ENCODE measurements at regions not wholly inside any gene's neighbourhood (a gene's known extent, or its start where the extent isn't known, plus 50 kb on each side); places are given as distances from the start of the nearest gene placed in this dataset.

GRCh38 chr10:29068966-29069365 is 219.9 kb upstream of the LYZL1 start:
- no peaks in the 10 kb centered on the region for H3K27me3 ChIP-seq (ENCODE audit: insufficient read depth, low read length)
- ChIA-PET CTCF (ENCODE audit: partially characterized antibody) (no interaction called here), POLR2A (ENCODE audit: partially characterized antibody) (no interaction called here)
- H3K4me3 ChIP-seq (ENCODE audit: low read length in 2 of 2): no peak overlapping the region
- no peak overlapping the region for H3K27ac Mint-ChIP-seq
- intact Hi-C loops (cut with micrococcal nuclease): no loop called here
- H3K27ac ChIP-seq (ENCODE audit: low read depth, low read length): no peak overlapping the region
- H3K36me3 Mint-ChIP-seq: no peaks in the 10 kb centered on the region
- no peaks in the 10 kb centered on the region for H3K9me3 Mint-ChIP-seq
- no peak for DNase-seq
- peaks cover 1 to 3% of the 10 kb centered on the region in 2 donors for H3K27me3 Mint-ChIP-seq
- no peak overlapping the region for H3K4me3 Mint-ChIP-seq
- no peaks in the 10 kb centered on the region for H3K9me3 ChIP-seq (ENCODE audit: control insufficient read depth in 1 of 2, low read length in 2 of 2)
- H3K4me1 ChIP-seq (ENCODE audit: insufficient read depth, low read length): no peaks in the 10 kb centered on the region
- no peaks in the 10 kb centered on the region for H3K4me1 Mint-ChIP-seq
- H3K36me3 ChIP-seq (ENCODE audit: insufficient read depth, low read length): no peaks in the 10 kb centered on the region

- H3K36me3 ChIP-seq (ENCODE audit: insufficient read depth, low read length): no peaks in the 10 kb centered on the region
- H3K36me3 Mint-ChIP-seq: no peaks in the 10 kb centered on the region
- ChIA-PET POLR2A (ENCODE audit: partially characterized antibody) (no interaction called here), CTCF (ENCODE audit: partially characterized antibody) (interaction anchor here (0.6 kb wide), 1 partner anchor 137 kb away, joined by 5 read pairs; no protein-coding TSS in a partner anchor)
- H3K27me3 Mint-ChIP-seq: peaks cover 1 to 3% of the 10 kb centered on the region in 2 donors
- no peaks in the 10 kb centered on the region for H3K9me3 ChIP-seq (ENCODE audit: control insufficient read depth in 1 of 2, low read length in 2 of 2)
- H3K27me3 ChIP-seq (ENCODE audit: insufficient read depth, low read length): no peaks in the 10 kb centered on the region
- H3K27ac ChIP-seq (ENCODE audit: low read depth, low read length): no peak overlapping the region
- no peak overlapping the region for H3K27ac Mint-ChIP-seq
- H3K4me1 Mint-ChIP-seq: no peaks in the 10 kb centered on the region
- H3K4me3 ChIP-seq (ENCODE audit: low read length in 2 of 2): no peak overlapping the region
- no peak for DNase-seq
- H3K9me3 Mint-ChIP-seq: no peaks in the 10 kb centered on the region
- intact Hi-C loops (cut with micrococcal nuclease): no loop called here
- no peaks in the 10 kb centered on the region for H3K4me1 ChIP-seq (ENCODE audit: insufficient read depth, low read length)
- no peak overlapping the region for H3K4me3 Mint-ChIP-seq
Observed at GRCh38 chr10:29069941-29070340, 218.9 kb upstream of the LYZL1 start.

GRCh38 chr10:29078919-29079318 is 210.0 kb upstream of the LYZL1 start:
- CTCF ChIA-PET (ENCODE audit: partially characterized antibody): no interaction called here
- Mint-ChIP-seq H3K27ac (no peak overlapping the region), H3K9me3 (no peaks in the 10 kb centered on the region), H3K4me3 (no peak overlapping the region), H3K36me3 (no peaks in the 10 kb centered on the region), H3K27me3 (peaks cover 1 to 2% of the 10 kb centered on the region in 2 donors), H3K4me1 (no peaks in the 10 kb centered on the region)
- no peak for DNase-seq
- no peaks in the 10 kb centered on the region for H3K27me3 ChIP-seq (ENCODE audit: insufficient read depth, low read length)
- POLR2A ChIA-PET (ENCODE audit: partially characterized antibody): no interaction called here
- no peaks in the 10 kb centered on the region for H3K4me1 ChIP-seq (ENCODE audit: insufficient read depth, low read length)
- no peaks in the 10 kb centered on the region for H3K36me3 ChIP-seq (ENCODE audit: insufficient read depth, low read length)
- intact Hi-C loops (cut with micrococcal nuclease): no loop called here
- H3K4me3 ChIP-seq (ENCODE audit: low read length in 2 of 2): no peak overlapping the region
- H3K9me3 ChIP-seq (ENCODE audit: control insufficient read depth in 1 of 2, low read length in 2 of 2): no peaks in the 10 kb centered on the region
- no peak overlapping the region for H3K27ac ChIP-seq (ENCODE audit: low read depth, low read length)

- no peaks in the 10 kb centered on the region for H3K27me3 ChIP-seq (ENCODE audit: insufficient read depth, low read length)
- H3K27ac Mint-ChIP-seq: no peak overlapping the region
- CTCF ChIA-PET (ENCODE audit: partially characterized antibody): interaction anchor here (1.7 kb wide), 1 partner anchor 10 kb away, joined by 4 read pairs; no protein-coding TSS in a partner anchor
- H3K9me3 ChIP-seq (ENCODE audit: control insufficient read depth in 1 of 2, low read length in 2 of 2): no peaks in the 10 kb centered on the region
- no peak overlapping the region for H3K4me3 ChIP-seq (ENCODE audit: low read length in 2 of 2)
- DNase-seq: no peak
- peaks cover 0 to 1% of the 10 kb centered on the region in 2 donors for H3K27me3 Mint-ChIP-seq
- POLR2A ChIA-PET (ENCODE audit: partially characterized antibody): no interaction called here
- no peak overlapping the region for H3K4me3 Mint-ChIP-seq
- no peaks in the 10 kb centered on the region for H3K36me3 ChIP-seq (ENCODE audit: insufficient read depth, low read length)
- no peaks in the 10 kb centered on the region for H3K4me1 ChIP-seq (ENCODE audit: insufficient read depth, low read length)
- peaks cover 0 to 2% (median 0%) of the 10 kb centered on the region in 8 donors for H3K9me3 Mint-ChIP-seq
- no peak overlapping the region for H3K27ac ChIP-seq (ENCODE audit: low read depth, low read length)
- H3K4me1 Mint-ChIP-seq: no peaks in the 10 kb centered on the region
- H3K36me3 Mint-ChIP-seq: no peaks in the 10 kb centered on the region
- intact Hi-C loops (cut with micrococcal nuclease): no loop called here
Observed at GRCh38 chr10:29081231-29081630, 207.6 kb upstream of the LYZL1 start.

- intact Hi-C loops (cut with micrococcal nuclease): no loop called here
- POLR2A ChIA-PET (ENCODE audit: partially characterized antibody): no interaction called here
- peaks cover 0 to 1% of the 10 kb centered on the region in 2 donors for H3K27me3 Mint-ChIP-seq
Observed at GRCh38 chr10:29081951-29082685, 206.8 kb upstream of the LYZL1 start.

GRCh38 chr10:29083096-29083495 is 205.8 kb upstream of the LYZL1 start:
- no peak for DNase-seq
- Histone ChIP-seq H3K27ac (ENCODE audit: low read depth, low read length) (no peak overlapping the region), H3K27me3 (ENCODE audit: insufficient read depth, low read length) (no peaks in the 10 kb centered on the region), H3K4me3 (ENCODE audit: low read length in 2 of 2) (no peak overlapping the region), H3K4me1 (ENCODE audit: insufficient read depth, low read length) (no peaks in the 10 kb centered on the region), H3K36me3 (ENCODE audit: insufficient read depth, low read length) (no peaks in the 10 kb centered on the region), H3K9me3 (ENCODE audit: control insufficient read depth in 1 of 2, low read length in 2 of 2) (no peaks in the 10 kb centered on the region)
- Mint-ChIP-seq H3K27ac (no peak overlapping the region), H3K27me3 (peaks cover 0 to 1% of the 10 kb centered on the region in 2 donors), H3K36me3 (no peaks in the 10 kb centered on the region), H3K4me1 (no peaks in the 10 kb centered on the region), H3K9me3 (peaks cover 0 to 2% (median 0%) of the 10 kb centered on the region in 8 donors), H3K4me3 (no peak overlapping the region)
- POLR2A ChIA-PET (ENCODE audit: partially characterized antibody): no interaction called here
- CTCF ChIA-PET (ENCODE audit: partially characterized antibody): no interaction called here
- intact Hi-C loops (cut with micrococcal nuclease): no loop called here

More at GRCh38 chr10:29081951-29082685, 206.8 kb upstream of the LYZL1 start:
- H3K4me3 Mint-ChIP-seq: no peak overlapping the region
- Histone ChIP-seq H3K4me3 (ENCODE audit: low read length in 2 of 2) (no peak overlapping the region), H3K4me1 (ENCODE audit: insufficient read depth, low read length) (no peaks in the 10 kb centered on the region), H3K9me3 (ENCODE audit: control insufficient read depth in 1 of 2, low read length in 2 of 2) (no peaks in the 10 kb centered on the region), H3K36me3 (ENCODE audit: insufficient read depth, low read length) (no peaks in the 10 kb centered on the region), H3K27me3 (ENCODE audit: insufficient read depth, low read length) (no peaks in the 10 kb centered on the region), H3K27ac (ENCODE audit: low read depth, low read length) (no peak overlapping the region)
- CTCF ChIA-PET (ENCODE audit: partially characterized antibody): no interaction called here
- no peak overlapping the region for H3K27ac Mint-ChIP-seq
- no peaks in the 10 kb centered on the region for H3K36me3 Mint-ChIP-seq
- no peaks in the 10 kb centered on the region for H3K4me1 Mint-ChIP-seq
- peaks cover 0 to 2% (median 0%) of the 10 kb centered on the region in 8 donors for H3K9me3 Mint-ChIP-seq
- no peak for DNase-seq

GRCh38 chr10:29084681-29085307 is 204.1 kb upstream of the LYZL1 start:
- Histone ChIP-seq H3K9me3 (ENCODE audit: control insufficient read depth in 1 of 2, low read length in 2 of 2) (no peaks in the 10 kb centered on the region), H3K4me1 (ENCODE audit: insufficient read depth, low read length) (no peaks in the 10 kb centered on the region), H3K36me3 (ENCODE audit: insufficient read depth, low read length) (no peaks in the 10 kb centered on the region), H3K27me3 (ENCODE audit: insufficient read depth, low read length) (no peaks in the 10 kb centered on the region), H3K27ac (ENCODE audit: low read depth, low read length) (no peak overlapping the region), H3K4me3 (ENCODE audit: low read length in 2 of 2) (no peak overlapping the region)
- Mint-ChIP-seq H3K27ac (no peak overlapping the region), H3K27me3 (peaks cover 0 to 1% of the 10 kb centered on the region in 2 donors), H3K4me1 (no peaks in the 10 kb centered on the region), H3K4me3 (no peak overlapping the region), H3K36me3 (no peaks in the 10 kb centered on the region), H3K9me3 (peaks cover 0 to 2% (median 0%) of the 10 kb centered on the region in 8 donors)
- no peak for DNase-seq
- CTCF ChIA-PET (ENCODE audit: partially characterized antibody): no interaction called here
- intact Hi-C loops (cut with micrococcal nuclease): no loop called here
- POLR2A ChIA-PET (ENCODE audit: partially characterized antibody): no interaction called here

All from CD4-positive, alpha-beta memory T cell (primary cell).